ENCODE measurements at regions not wholly inside any gene's neighbourhood (a gene's known extent, or its start where the extent isn't known, plus 50 kb on each side); places are given as distances from the start of the nearest gene placed in this dataset.

- no peak for TF ChIP-seq CTCF (IDR thresholded peaks at IDR 0.05; ENCODE audit: low read depth, low read length)
- no peak for DNase-seq (ENCODE audit: low read depth, low spot score)
- H3K27me3 ChIP-seq (ENCODE audit: control insufficient read depth, insufficient read depth, low read length): no peaks in the 10 kb centered on the region
Observed at GRCh38 chr10:128360783-128361182, 234.6 kb upstream of the MKI67 start.

GRCh38 chr10:128361487-128361886 lies 235.3 kb upstream of the MKI67 start:
- Histone ChIP-seq H3K27ac (ENCODE audit: low read depth, low read length) (no peak overlapping the region), H3K9me3 (ENCODE audit: control insufficient read depth, insufficient read depth, low read length) (peaks cover 51% of the 10 kb centered on the region), H3K27me3 (ENCODE audit: control insufficient read depth, insufficient read depth, low read length) (no peaks in the 10 kb centered on the region), H3K4me3 (ENCODE audit: low read depth, low read length) (no peak overlapping the region)
- ChIA-PET POLR2A (no interaction called here), CTCF (no interaction called here)
- no peak for TF ChIP-seq CTCF (IDR thresholded peaks at IDR 0.05; ENCODE audit: low read depth, low read length)
- no peak for DNase-seq (ENCODE audit: low read depth, low spot score)

More at GRCh38 chr10:128360783-128361182, 234.6 kb upstream of the MKI67 start:
- ChIA-PET CTCF (no interaction called here), POLR2A (no interaction called here)
- peaks cover 44% of the 10 kb centered on the region for H3K9me3 ChIP-seq (ENCODE audit: control insufficient read depth, insufficient read depth, low read length)
- H3K4me3 ChIP-seq (ENCODE audit: low read depth, low read length): no peak overlapping the region
- H3K27ac ChIP-seq (ENCODE audit: low read depth, low read length): no peak overlapping the region

- H3K27ac ChIP-seq (ENCODE audit: low read depth, low read length): peak overlapping the region; percentile 11
- no peaks in the 10 kb centered on the region for H3K27me3 ChIP-seq (ENCODE audit: control insufficient read depth, insufficient read depth, low read length)
- no peak for TF ChIP-seq CTCF (IDR thresholded peaks at IDR 0.05; ENCODE audit: low read depth, low read length)
- ChIA-PET CTCF (no interaction called here), POLR2A (no interaction called here)
- DNase-seq (ENCODE audit: low read depth, low spot score): no peak
- no peak overlapping the region for H3K4me3 ChIP-seq (ENCODE audit: low read depth, low read length)
- H3K9me3 ChIP-seq (ENCODE audit: control insufficient read depth, insufficient read depth, low read length): peaks cover 61% of the 10 kb centered on the region
Observed at GRCh38 chr10:128362514-128362913, 236.3 kb upstream of the MKI67 start.

GRCh38 chr10:128364631-128365030 lies 238.4 kb upstream of the MKI67 start:
- no peak overlapping the region for H3K4me3 ChIP-seq (ENCODE audit: low read depth, low read length)
- ChIA-PET CTCF (no interaction called here), POLR2A (no interaction called here)
- no peak overlapping the region for H3K27ac ChIP-seq (ENCODE audit: low read depth, low read length)
- H3K27me3 ChIP-seq (ENCODE audit: control insufficient read depth, insufficient read depth, low read length): no peaks in the 10 kb centered on the region
- no peak for TF ChIP-seq CTCF (IDR thresholded peaks at IDR 0.05; ENCODE audit: low read depth, low read length)
- H3K9me3 ChIP-seq (ENCODE audit: control insufficient read depth, insufficient read depth, low read length): peaks cover 76% of the 10 kb centered on the region
- no peak for DNase-seq (ENCODE audit: low read depth, low spot score)

GRCh38 chr10:128365156-128365725 lies 239.0 kb upstream of the MKI67 start:
- Histone ChIP-seq H3K27me3 (ENCODE audit: control insufficient read depth, insufficient read depth, low read length) (no peaks in the 10 kb centered on the region), H3K27ac (ENCODE audit: low read depth, low read length) (no peak overlapping the region), H3K4me3 (ENCODE audit: low read depth, low read length) (no peak overlapping the region), H3K9me3 (ENCODE audit: control insufficient read depth, insufficient read depth, low read length) (peaks cover 74% of the 10 kb centered on the region)
- ChIA-PET POLR2A (no interaction called here), CTCF (no interaction called here)
- DNase-seq (ENCODE audit: low read depth, low spot score): no peak
- TF ChIP-seq CTCF (IDR thresholded peaks at IDR 0.05; ENCODE audit: low read depth, low read length): no peak
